Psoas muscle (tissue), 7 donors: ENCODE measurements at regions not wholly inside any gene's neighbourhood (a gene's known extent, or its start where the extent isn't known, plus 50 kb on each side); places are given as distances from the start of the nearest gene placed in this dataset.
"Not testable (repeated sequence)": the region's sequence is repeated elsewhere in the genome, so short reads cannot be mapped to it uniquely, and the experiment has no call there.

Experiments
- ATAC-seq, 4 donors: fragments of 200-7000 bp; cut with Tn5 transposase; one replicate each; pipeline ENCODE4 v1.9.1; 2020; ENCODE audit warnings: moderate library complexity in 3 of 4, mild to moderate bottlenecking in 2 of 4
- DNase-seq, 2 donors: peaks; one replicate each; pipeline ENCODE4 v3.0.0-alpha.2; 2020
- H3K27ac ChIP-seq: fragments of 200-600 bp; one replicate; pipeline ENCODE4 v1.8.0; 2022
- H3K27me3 ChIP-seq, 3 donors: fragments of 200-600 bp in 1 of 3; one replicate each; pipeline versions ENCODE4 v1.6.1 to v1.8.0; 2013 to 2022; ENCODE audit warnings: low read length in 2 of 3, mild to moderate bottlenecking in 2 of 3, moderate library complexity in 1 of 3; ENCODE audit not compliant: insufficient read depth in 3 of 3
- H3K36me3 ChIP-seq, 2 donors: fragments of 200-600 bp in 1 of 2; one replicate each; pipeline versions ENCODE4 v1.6.1 to v1.8.0; 2013 to 2022; ENCODE audit warnings: low read depth in 1 of 2, mild to moderate bottlenecking in 1 of 2, moderate library complexity in 1 of 2; ENCODE audit not compliant: insufficient read depth in 1 of 2
- H3K4me1 ChIP-seq: fragments of 200-600 bp; one replicate; pipeline ENCODE4 v1.8.0; 2022
- H3K4me3 ChIP-seq: fragments of 200-600 bp; one replicate; pipeline ENCODE4 v1.8.0; 2022; ENCODE audit warnings: mild to moderate bottlenecking
- H3K9me3 ChIP-seq: fragments of 200-600 bp; one replicate; pipeline ENCODE4 v1.8.0; 2022
- WGBS, 3 donors: extraction: QIAGEN DNeasy Blood & Tissue Kit; methylation state at CpG; one replicate each; pipeline versions ENCODE4 v1.1.6 to v1.1.7; 2013; 5-methylcytosine and 5-hydroxymethylcytosine counted together
- intact Hi-C, 2 donors: fragments of 100-400 bp; cut with DNase I; formaldehyde crosslinking; loops; one replicate each; pipeline versions ENCODE4 v1.11.0 to v1.14.2; 2022
- TF ChIP-seq, protein P1 (sequence below): fragments of 200-600 bp; IDR thresholded peaks from one replicate; pipeline ENCODE4 v1.8.0; 2022; ENCODE audit warnings: antibody characterized with exemption
- donor health status: healthy with polysubstance abuse.
- donor health status: DM: no; HTN: no; CAD: no; lungs with moderate emphysema.
- donor health status: Bipolar disorder and iron deficiency.
- donor health status: healthy.
- donor health status: DM: yes; HTN: yes; CAD: no.
- donor health status: DM: no; HTN: no; CAD: no.
- donor health status: DM: yes; HTN: yes; CAD: no.

DNA sequence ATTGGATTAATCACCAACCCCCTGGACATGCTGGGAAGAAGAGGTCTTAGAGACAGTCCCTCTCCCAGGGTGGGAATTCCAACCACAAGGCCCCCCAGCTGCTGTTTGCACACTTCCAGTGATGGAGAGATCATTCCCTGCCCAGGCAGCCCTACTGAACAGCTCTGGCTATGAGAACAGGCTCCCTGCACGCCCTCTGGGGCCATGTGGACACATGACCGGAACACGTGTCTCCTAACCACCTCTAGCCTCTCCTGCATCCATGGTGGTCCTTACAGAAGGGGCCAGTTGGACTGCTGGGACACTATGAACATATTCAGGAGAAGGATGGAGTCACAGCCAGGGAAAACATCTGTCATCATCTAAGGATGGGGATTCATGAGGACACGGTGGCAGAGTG is 196.2 kb downstream of the MN1 start:
- TF ChIP-seq, protein P1, sequence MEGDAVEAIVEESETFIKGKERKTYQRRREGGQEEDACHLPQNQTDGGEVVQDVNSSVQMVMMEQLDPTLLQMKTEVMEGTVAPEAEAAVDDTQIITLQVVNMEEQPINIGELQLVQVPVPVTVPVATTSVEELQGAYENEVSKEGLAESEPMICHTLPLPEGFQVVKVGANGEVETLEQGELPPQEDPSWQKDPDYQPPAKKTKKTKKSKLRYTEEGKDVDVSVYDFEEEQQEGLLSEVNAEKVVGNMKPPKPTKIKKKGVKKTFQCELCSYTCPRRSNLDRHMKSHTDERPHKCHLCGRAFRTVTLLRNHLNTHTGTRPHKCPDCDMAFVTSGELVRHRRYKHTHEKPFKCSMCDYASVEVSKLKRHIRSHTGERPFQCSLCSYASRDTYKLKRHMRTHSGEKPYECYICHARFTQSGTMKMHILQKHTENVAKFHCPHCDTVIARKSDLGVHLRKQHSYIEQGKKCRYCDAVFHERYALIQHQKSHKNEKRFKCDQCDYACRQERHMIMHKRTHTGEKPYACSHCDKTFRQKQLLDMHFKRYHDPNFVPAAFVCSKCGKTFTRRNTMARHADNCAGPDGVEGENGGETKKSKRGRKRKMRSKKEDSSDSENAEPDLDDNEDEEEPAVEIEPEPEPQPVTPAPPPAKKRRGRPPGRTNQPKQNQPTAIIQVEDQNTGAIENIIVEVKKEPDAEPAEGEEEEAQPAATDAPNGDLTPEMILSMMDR = no peak
- no peak for DNase-seq
- intact Hi-C loops = no loop called here
- no peaks in the 10 kb centered on the region for H3K9me3 ChIP-seq
- no peak overlapping the region for H3K4me3 ChIP-seq
- WGBS, 3 donors = 68 to 89% (median 82%) methylated on average over 4 of the region's 4 CpGs
- H3K27ac ChIP-seq = no peak overlapping the region
- H3K27me3 ChIP-seq = peaks cover 0 to 2% (median 0%) of the 10 kb centered on the region in 3 donors
- no peaks in the 10 kb centered on the region for H3K4me1 ChIP-seq
- no peak for ATAC-seq
- no peaks in the 10 kb centered on the region for H3K36me3 ChIP-seq

DNA sequence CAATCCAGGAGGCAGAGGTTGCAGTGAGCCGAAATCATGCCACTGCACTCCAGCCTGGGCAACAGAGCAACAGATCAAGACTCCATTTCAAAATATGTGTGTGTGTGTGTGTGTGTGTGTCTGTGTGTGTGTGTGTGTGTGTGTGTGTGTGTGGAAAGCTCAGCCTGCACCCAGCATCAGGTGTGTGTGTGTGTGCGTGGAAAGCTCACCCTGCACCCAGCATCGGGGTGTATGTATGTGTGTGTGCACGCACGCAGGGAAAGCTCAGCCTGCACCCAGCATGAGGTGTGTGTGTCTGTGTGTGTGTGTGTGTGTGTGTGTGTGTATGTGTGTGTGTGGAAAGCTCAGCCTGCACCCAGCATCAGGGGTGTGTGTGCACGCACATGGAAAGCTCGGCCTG is 193.8 kb downstream of the MN1 start:
- H3K9me3 ChIP-seq, intact Hi-C loops, H3K4me3 ChIP-seq, H3K36me3 ChIP-seq, H3K27me3 ChIP-seq, ATAC-seq, H3K4me1 ChIP-seq, H3K27ac ChIP-seq, DNase-seq: not testable (repeated sequence)
- WGBS, 3 donors = 94 to 99% (median 96%) methylated on average over 6 to 7 of the region's 7 CpGs

DNA sequence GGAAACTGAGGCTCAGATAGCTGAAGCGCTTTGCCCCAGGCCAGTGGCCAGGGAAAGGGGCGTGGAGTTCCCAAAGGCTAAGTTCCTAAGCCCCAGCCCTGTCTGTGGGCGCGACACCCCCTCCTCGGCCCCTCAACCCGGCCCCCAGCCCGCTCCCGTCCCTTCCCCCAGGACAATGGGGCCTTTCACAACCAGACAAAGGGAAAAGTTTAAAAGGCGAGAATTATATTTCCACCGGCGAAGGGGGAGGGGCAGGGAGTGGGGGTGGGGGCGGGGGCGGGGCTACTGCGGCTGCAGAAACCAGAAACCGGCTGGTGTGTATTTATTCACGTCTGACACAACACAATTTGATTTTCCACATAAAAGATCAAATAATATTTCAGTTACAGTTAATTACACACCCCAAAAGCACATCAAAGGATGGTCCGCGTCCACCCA is 192.1 kb downstream of the MN1 start:
- 32 to 47% (median 37%) methylated on average over 18 of the region's 18 CpGs for WGBS, 3 donors
- no peaks in the 10 kb centered on the region for H3K4me1 ChIP-seq
- intact Hi-C loops = no loop called here

DNA sequence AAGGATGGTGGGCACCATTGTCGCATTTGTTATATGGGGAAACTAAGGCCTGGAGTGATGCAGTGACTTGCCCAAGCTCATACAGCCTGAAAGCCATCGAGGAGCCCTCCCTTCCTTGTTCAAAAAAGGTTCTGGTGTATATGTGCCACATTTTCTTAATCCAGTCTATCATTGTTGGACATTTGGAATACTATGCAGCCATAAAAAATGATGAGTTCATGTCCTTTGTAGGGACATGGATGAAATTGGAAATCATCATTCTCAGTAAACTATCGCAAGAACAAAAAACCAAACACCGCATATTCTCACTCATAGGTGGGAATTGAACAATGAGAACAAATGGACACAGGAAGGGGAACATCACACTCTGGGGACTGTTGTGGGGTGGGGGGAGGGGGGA is 191.4 kb downstream of the MN1 start:
- not testable (repeated sequence) for H3K36me3 ChIP-seq, H3K4me3 ChIP-seq, H3K9me3 ChIP-seq, H3K4me1 ChIP-seq, H3K27me3 ChIP-seq, H3K27ac ChIP-seq, ATAC-seq, DNase-seq
- 96 to 98% (median 98%) methylated on average over 2 of the region's 4 CpGs for WGBS, 3 donors
- intact Hi-C loops = loop anchor here in 1 of 2 donors (10.0 kb wide), 1 partner anchor 205 kb away; no protein-coding TSS in a partner anchor

More for the DNA sequence above, 192.1 kb downstream of the MN1 start:
- TF ChIP-seq, protein P1 = no peak
- no peaks in the 10 kb centered on the region for H3K36me3 ChIP-seq
- H3K9me3 ChIP-seq = no peaks in the 10 kb centered on the region
- H3K27me3 ChIP-seq = peaks cover 0 to 4% (median 0%) of the 10 kb centered on the region in 3 donors
- H3K4me3 ChIP-seq = no peak overlapping the region
- DNase-seq (no peak), ATAC-seq (no peak)
- H3K27ac ChIP-seq = no peak overlapping the region

DNA sequence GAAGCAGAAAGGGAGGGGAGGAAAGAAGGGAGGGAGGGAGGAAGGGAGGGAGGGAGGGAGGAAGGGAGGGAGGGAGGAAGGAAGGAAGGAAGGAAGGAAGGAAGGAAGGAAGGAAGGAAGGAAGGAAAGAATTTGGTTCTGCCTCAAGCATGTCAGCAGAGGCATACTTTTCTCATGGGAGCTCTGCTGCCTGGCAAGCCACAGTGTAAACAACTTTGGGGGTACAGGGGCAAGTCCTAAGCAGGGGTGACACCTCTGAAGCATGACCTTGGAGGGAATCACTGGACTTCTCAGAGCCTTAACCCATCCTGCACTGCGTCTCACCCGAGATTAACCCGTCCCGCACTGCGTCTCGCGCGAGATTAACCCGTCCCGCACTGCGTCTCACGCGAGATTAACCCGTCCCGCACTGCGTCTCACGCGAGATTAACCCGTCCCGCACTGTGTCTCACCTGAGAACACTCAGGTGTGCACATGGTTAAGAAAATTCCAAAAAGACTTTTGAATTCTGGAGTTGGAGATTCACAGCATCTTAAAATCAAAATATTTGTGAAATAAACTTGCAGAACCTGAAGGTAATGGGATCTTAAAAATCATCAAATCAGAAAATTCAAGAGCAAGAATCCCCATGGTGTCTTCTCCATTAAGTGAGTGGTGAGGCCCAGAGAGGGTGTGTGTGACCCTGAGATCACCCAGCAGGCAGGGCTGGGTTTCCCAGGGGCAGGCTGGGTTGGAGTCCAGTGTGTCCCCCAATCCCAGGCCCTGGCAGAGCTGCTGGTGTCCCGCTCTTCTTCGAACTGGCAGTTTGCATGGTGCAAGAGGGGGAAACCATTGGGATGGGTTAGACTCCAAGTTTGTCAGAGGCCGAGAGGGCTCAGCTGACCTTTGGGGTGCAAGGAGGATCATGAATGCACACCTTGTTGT is 190.4 kb downstream of the MN1 start:
- WGBS, 3 donors = 80 to 83% (median 83%) methylated on average over 23 of the region's 23 CpGs
- intact Hi-C loops = loop anchor here in 1 of 2 donors (10.0 kb wide), 1 partner anchor 206 kb away; no protein-coding TSS in a partner anchor

More for the DNA sequence above, 190.4 kb downstream of the MN1 start:
- Histone ChIP-seq H3K4me1 (no peaks in the 10 kb centered on the region), H3K9me3 (no peaks in the 10 kb centered on the region), H3K4me3 (no peak overlapping the region), H3K27me3 (peaks cover 0 to 4% (median 0%) of the 10 kb centered on the region in 3 donors), H3K27ac (no peak overlapping the region), H3K36me3 (no peaks in the 10 kb centered on the region)
- TF ChIP-seq, protein P1 = no peak
- ATAC-seq (no peak), DNase-seq (no peak)
